ENCODE measurements at regions not wholly inside any gene's neighbourhood (a gene's known extent, or its start where the extent isn't known, plus 50 kb on each side); places are given as distances from the start of the nearest gene placed in this dataset.

GRCh38 chr5:171592736-171593135 is 173.3 kb downstream of the FGF18 start:
- TF ChIP-seq CTCF (IDR thresholded peaks at IDR 0.05; ENCODE audit: low read length) (no peak), EZH2 (IDR thresholded peaks at IDR 0.05; ENCODE audit: borderline replicate concordance, low read length) (no peak)
